Parathyroid adenoma (tissue), 2 donors: ENCODE measurements at regions not wholly inside any gene's neighbourhood (a gene's known extent, or its start where the extent isn't known, plus 50 kb on each side); places are given as distances from the start of the nearest gene placed in this dataset.

Experiments
- H2AFZ ChIP-seq: fragments of 300-600 bp; sonication (generic); one replicate; pipeline ENCODE4 v1.7.0; 2017; ENCODE audit warnings: antibody characterized with exemption, mild to moderate bottlenecking
- H3K27ac ChIP-seq: fragments of 300-600 bp; sonication (generic); one replicate; pipeline ENCODE4 v1.7.0; 2017
- H3K27me3 ChIP-seq: fragments of 300-600 bp; sonication (generic); one replicate; pipeline ENCODE4 v1.7.0; 2017; ENCODE audit warnings: low read length; ENCODE audit not compliant: control insufficient read depth, insufficient read depth
- H3K36me3 ChIP-seq: fragments of 300-600 bp; sonication (generic); one replicate; pipeline ENCODE4 v1.7.0; 2017; ENCODE audit warnings: low read length; ENCODE audit not compliant: control insufficient read depth, insufficient read depth
- H3K4me1 ChIP-seq: fragments of 300-600 bp; sonication (generic); one replicate; pipeline ENCODE4 v1.7.0; 2017; ENCODE audit warnings: control low read depth
- H3K4me2 ChIP-seq: fragments of 300-600 bp; sonication (generic); one replicate; pipeline ENCODE4 v1.7.0; 2017; ENCODE audit warnings: low read length
- H3K4me3 ChIP-seq: fragments of 300-600 bp; sonication (generic); one replicate; pipeline ENCODE4 v1.7.0; 2017; ENCODE audit warnings: low read depth, low read length
- H3K79me2 ChIP-seq: fragments of 300-600 bp; sonication (generic); one replicate; pipeline ENCODE4 v1.7.0; 2017; ENCODE audit warnings: control low read depth
- H3K9ac ChIP-seq: fragments of 300-600 bp; sonication (generic); one replicate; pipeline ENCODE4 v1.7.0; 2017; ENCODE audit warnings: mild to moderate bottlenecking
- H3K9me3 ChIP-seq: fragments of 300-600 bp; sonication (generic); one replicate; pipeline ENCODE4 v1.7.0; 2017; ENCODE audit warnings: low read length; ENCODE audit not compliant: control insufficient read depth
- TF ChIP-seq, protein P1 (sequence below): fragments of 300-600 bp; sonication (generic); IDR thresholded peaks from one replicate; pipeline ENCODE4 v1.7.0; 2017; ENCODE audit warnings: antibody characterized with exemption, mild to moderate bottlenecking
- donor health status: primary hyperparathyroidism.

GRCh38 chr17:72351884-72352346 lies 231.1 kb downstream of the SOX9 start:
- no peaks in the 10 kb centered on the region for H3K9me3 ChIP-seq
- H3K36me3 ChIP-seq, result no peaks in the 10 kb centered on the region
- H3K4me1 ChIP-seq, result no peaks in the 10 kb centered on the region
- H3K4me2 ChIP-seq, result no peak overlapping the region
- no peak overlapping the region for H3K27ac ChIP-seq
- H3K79me2 ChIP-seq, result no peaks in the 10 kb centered on the region
- no peak overlapping the region for H3K4me3 ChIP-seq
- H3K27me3 ChIP-seq, result no peaks in the 10 kb centered on the region
- H3K9ac ChIP-seq, result no peak overlapping the region
- TF ChIP-seq, protein P1, sequence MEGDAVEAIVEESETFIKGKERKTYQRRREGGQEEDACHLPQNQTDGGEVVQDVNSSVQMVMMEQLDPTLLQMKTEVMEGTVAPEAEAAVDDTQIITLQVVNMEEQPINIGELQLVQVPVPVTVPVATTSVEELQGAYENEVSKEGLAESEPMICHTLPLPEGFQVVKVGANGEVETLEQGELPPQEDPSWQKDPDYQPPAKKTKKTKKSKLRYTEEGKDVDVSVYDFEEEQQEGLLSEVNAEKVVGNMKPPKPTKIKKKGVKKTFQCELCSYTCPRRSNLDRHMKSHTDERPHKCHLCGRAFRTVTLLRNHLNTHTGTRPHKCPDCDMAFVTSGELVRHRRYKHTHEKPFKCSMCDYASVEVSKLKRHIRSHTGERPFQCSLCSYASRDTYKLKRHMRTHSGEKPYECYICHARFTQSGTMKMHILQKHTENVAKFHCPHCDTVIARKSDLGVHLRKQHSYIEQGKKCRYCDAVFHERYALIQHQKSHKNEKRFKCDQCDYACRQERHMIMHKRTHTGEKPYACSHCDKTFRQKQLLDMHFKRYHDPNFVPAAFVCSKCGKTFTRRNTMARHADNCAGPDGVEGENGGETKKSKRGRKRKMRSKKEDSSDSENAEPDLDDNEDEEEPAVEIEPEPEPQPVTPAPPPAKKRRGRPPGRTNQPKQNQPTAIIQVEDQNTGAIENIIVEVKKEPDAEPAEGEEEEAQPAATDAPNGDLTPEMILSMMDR, result no peak
- no peak overlapping the region for H2AFZ ChIP-seq

DNA sequence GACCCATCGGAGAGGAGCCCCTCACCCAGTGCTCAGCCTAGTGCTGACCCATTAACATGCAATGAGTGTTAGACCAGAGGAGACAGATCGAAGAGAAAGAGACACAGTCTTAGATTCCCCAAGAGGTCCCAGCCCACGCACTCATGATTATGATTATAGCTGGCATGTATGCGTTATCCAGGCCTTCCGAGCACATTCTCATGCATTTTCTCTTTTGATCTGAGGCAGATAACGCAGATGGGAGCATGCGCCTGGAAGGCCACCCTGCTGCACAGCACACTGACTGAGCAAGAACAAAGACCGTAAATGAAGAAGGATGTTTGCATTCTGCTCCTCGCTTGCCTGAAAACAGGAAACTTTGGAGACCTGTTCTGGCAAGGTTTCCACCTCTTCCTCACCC lies 232.7 kb downstream of the SOX9 start:
- H2AFZ ChIP-seq, result no peak overlapping the region
- H3K4me1 ChIP-seq, result no peaks in the 10 kb centered on the region
- TF ChIP-seq, protein P1, result no peak
- no peaks in the 10 kb centered on the region for H3K9me3 ChIP-seq
- no peak overlapping the region for H3K27ac ChIP-seq
- H3K4me3 ChIP-seq, result no peak overlapping the region
- no peaks in the 10 kb centered on the region for H3K79me2 ChIP-seq
- no peaks in the 10 kb centered on the region for H3K36me3 ChIP-seq
- no peak overlapping the region for H3K4me2 ChIP-seq
- no peak overlapping the region for H3K9ac ChIP-seq
- no peaks in the 10 kb centered on the region for H3K27me3 ChIP-seq

DNA sequence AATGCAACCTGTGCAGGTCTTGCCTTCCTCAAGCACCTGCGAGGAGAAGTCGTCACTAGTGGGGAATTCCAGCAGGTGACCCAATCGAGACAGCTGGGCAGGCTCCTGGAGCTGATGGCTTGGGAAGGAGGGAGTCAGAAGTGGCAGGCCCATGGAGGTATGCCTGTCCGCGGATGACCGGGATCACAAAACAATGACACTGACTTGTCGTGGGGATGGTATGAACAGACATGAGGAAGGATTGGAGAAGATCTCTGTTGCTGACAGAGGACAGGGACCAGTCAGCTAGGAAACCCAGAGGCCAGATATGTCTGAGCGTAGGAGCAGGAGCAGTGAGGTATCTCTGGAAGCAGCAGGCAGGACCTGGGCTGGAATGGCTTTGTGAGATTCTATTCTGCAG lies 233.3 kb downstream of the SOX9 start:
- Histone ChIP-seq H3K79me2 (no peaks in the 10 kb centered on the region), H3K9me3 (no peaks in the 10 kb centered on the region), H3K27me3 (no peaks in the 10 kb centered on the region), H3K27ac (no peak overlapping the region), H3K4me3 (no peak overlapping the region), H3K4me2 (no peak overlapping the region), H3K36me3 (no peaks in the 10 kb centered on the region), H2AFZ (no peak overlapping the region), H3K9ac (no peak overlapping the region), H3K4me1 (no peaks in the 10 kb centered on the region)
- TF ChIP-seq, protein P1, result no peak

- H3K4me2 ChIP-seq, result no peak overlapping the region
- no peaks in the 10 kb centered on the region for H3K27me3 ChIP-seq
- H2AFZ ChIP-seq, result no peak overlapping the region
- no peaks in the 10 kb centered on the region for H3K9me3 ChIP-seq
- H3K9ac ChIP-seq, result no peak overlapping the region
- TF ChIP-seq, protein P1, result no peak
- H3K27ac ChIP-seq, result no peak overlapping the region
- H3K4me1 ChIP-seq, result no peaks in the 10 kb centered on the region
- no peaks in the 10 kb centered on the region for H3K79me2 ChIP-seq
- no peaks in the 10 kb centered on the region for H3K36me3 ChIP-seq
- H3K4me3 ChIP-seq, result no peak overlapping the region
These were observed 237.0 kb downstream of the SOX9 start for GRCh38 chr17:72357764-72358365.

DNA sequence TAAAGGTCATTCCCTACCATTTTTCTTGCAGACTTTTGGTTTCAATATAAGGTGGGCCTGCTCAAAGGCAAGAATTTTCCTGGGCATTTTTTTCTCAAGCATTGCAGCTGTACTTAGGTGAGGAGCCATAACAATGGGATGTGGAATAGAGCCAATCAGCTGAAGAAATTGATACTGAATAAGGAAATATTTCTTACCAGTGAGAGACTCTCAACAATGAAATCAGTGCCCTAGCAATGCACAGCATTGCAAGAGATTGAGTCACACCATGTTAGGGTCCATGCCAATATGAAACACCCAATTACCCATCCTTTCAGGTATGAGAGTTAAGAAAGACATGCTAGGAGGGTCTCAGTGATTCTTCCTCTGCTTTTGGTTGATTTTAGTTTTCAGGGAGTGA lies 237.6 kb downstream of the SOX9 start:
- Histone ChIP-seq H3K27ac (no peak overlapping the region), H2AFZ (no peak overlapping the region), H3K9ac (no peak overlapping the region), H3K9me3 (no peaks in the 10 kb centered on the region), H3K79me2 (no peaks in the 10 kb centered on the region), H3K36me3 (no peaks in the 10 kb centered on the region), H3K27me3 (no peaks in the 10 kb centered on the region), H3K4me1 (no peaks in the 10 kb centered on the region), H3K4me2 (no peak overlapping the region), H3K4me3 (no peak overlapping the region)
- TF ChIP-seq, protein P1, result no peak
